Neural cell (in vitro differentiated cells): ENCODE measurements at regions not wholly inside any gene's neighbourhood (a gene's known extent, or its start where the extent isn't known, plus 50 kb on each side); places are given as distances from the start of the nearest gene placed in this dataset.

Source experiments
- CTCF ChIP-seq: fragments of 450-650 bp; IDR thresholded peaks from 2 replicates; pipeline ENCODE4 v1.5.1; 2014; ENCODE audit warnings: antibody characterized with exemption, mild to moderate bottlenecking, moderate library complexity; ENCODE audit not compliant: poor library complexity, severe bottlenecking
- EP300 ChIP-seq: fragments of 450-650 bp; conservative IDR thresholded peaks from 2 replicates; pipeline ENCODE4 v1.6.1; 2014; ENCODE audit warnings: antibody characterized with exemption, mild to moderate bottlenecking, moderate library complexity; ENCODE audit not compliant: poor library complexity, severe bottlenecking
- EZH2 ChIP-seq: fragments of 200-600, 300-800 bp; shearing (Covaris generic), sonication (generic); IDR thresholded peaks from 2 replicates; pipeline ENCODE4 v1.6.1; 2014; ENCODE audit warnings: antibody characterized with exemption, low read length, borderline replicate concordance, mild to moderate bottlenecking; ENCODE audit not compliant: insufficient read depth, poor library complexity, severe bottlenecking
- REST ChIP-seq: IDR thresholded peaks from 2 replicates; pipeline ENCODE4 v1.6.1; 2012; ENCODE audit warnings: borderline replicate concordance
- SMC3 ChIP-seq: fragments of 450-650 bp; conservative IDR thresholded peaks from 2 replicates; pipeline ENCODE4 v1.6.1; 2014; ENCODE audit warnings: antibody characterized with exemption, mild to moderate bottlenecking, moderate library complexity; ENCODE audit not compliant: poor library complexity
- TAF1 ChIP-seq: IDR thresholded peaks from 2 replicates; pipeline ENCODE4 v1.6.1; 2012; ENCODE audit warnings: low read depth

GRCh38 chr4:169847171-169847570, 89.4 kb upstream of the HPF1 start:
- TF ChIP-seq TAF1 (no peak), CTCF (no peak), EZH2 (no peak), EP300 (no peak), SMC3 (no peak), REST (no peak)
